Hepatocyte (in vitro differentiated cells): ENCODE measurements at regions not wholly inside any gene's neighbourhood (a gene's known extent, or its start where the extent isn't known, plus 50 kb on each side); places are given as distances from the start of the nearest gene placed in this dataset.

Experiments
- EZH2 ChIP-seq: fragments of 200-600 bp; sonication (generic); IDR thresholded peaks from 2 replicates; pipeline ENCODE4 v1.6.1; 2016; ENCODE audit warnings: antibody characterized with exemption, mild to moderate bottlenecking, borderline replicate concordance
- TF ChIP-seq, protein P1 (sequence below): fragments of 200-600 bp; sonication (generic); IDR thresholded peaks from 2 replicates; pipeline ENCODE4 v1.5.1; 2016; ENCODE audit warnings: antibody characterized with exemption, mild to moderate bottlenecking; ENCODE audit not compliant: poor library complexity

DNA sequence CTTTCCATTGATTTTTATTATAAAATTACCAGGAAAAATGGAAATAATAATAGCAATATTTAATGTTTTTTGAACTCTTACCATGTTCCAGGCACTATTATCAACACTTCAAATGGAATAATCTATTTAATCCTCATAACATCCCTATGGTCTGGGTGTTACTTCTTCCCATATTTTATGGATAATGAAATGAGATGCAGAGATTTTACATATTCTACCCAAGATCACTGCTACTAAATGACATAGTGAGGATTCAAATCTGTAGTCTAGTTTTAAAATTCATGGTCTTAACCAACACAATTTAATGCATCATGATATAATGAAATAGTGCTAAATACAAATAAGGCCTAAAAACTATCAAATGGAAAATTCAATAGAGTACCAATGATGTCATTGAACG lies 70.4 kb upstream of the COL3A1 start:
- no peak for TF ChIP-seq EZH2
- TF ChIP-seq, protein P1, sequence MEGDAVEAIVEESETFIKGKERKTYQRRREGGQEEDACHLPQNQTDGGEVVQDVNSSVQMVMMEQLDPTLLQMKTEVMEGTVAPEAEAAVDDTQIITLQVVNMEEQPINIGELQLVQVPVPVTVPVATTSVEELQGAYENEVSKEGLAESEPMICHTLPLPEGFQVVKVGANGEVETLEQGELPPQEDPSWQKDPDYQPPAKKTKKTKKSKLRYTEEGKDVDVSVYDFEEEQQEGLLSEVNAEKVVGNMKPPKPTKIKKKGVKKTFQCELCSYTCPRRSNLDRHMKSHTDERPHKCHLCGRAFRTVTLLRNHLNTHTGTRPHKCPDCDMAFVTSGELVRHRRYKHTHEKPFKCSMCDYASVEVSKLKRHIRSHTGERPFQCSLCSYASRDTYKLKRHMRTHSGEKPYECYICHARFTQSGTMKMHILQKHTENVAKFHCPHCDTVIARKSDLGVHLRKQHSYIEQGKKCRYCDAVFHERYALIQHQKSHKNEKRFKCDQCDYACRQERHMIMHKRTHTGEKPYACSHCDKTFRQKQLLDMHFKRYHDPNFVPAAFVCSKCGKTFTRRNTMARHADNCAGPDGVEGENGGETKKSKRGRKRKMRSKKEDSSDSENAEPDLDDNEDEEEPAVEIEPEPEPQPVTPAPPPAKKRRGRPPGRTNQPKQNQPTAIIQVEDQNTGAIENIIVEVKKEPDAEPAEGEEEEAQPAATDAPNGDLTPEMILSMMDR: no peak
